GM12878 (cell line): ENCODE measurements at regions not wholly inside any gene's neighbourhood (a gene's known extent, or its start where the extent isn't known, plus 50 kb on each side); places are given as distances from the start of the nearest gene placed in this dataset.
"Not testable (repeated sequence)": the region's sequence is repeated elsewhere in the genome, so short reads cannot be mapped to it uniquely, and the experiment has no call there.

ENCODE experiments used
- ATAC-seq: fragments of 200-7000 bp; cut with Tn5 transposase; 3 replicates; pipeline ENCODE4 v1.9.1; 2020; ENCODE audit warnings: mild to moderate bottlenecking, moderate library complexity
- BruUV-seq: library from RNA; stranded (reverse); fragments of 400-500 nt; replicated peaks from 2 replicates; lab custom pipeline; 2021; lab: Mats Ljungman, UMichigan
- CTCF ChIA-PET: fragments of 300-600 bp; sonication (Branson Sonifier 250); formaldehyde crosslinking; extraction: SDS; loops from one replicate; lab custom pipeline; 2021; ENCODE audit warnings: inconsistent platforms; lab: Yijun Ruan, JAX
- POLR2A ChIA-PET: fragments of 350-600 bp; formaldehyde crosslinking; extraction: SDS; loops from one replicate; lab custom pipeline; 2021; ENCODE audit warnings: inconsistent platforms; lab: Charles Lee
- RAD21 ChIA-PET: fragments of 300-600 bp; sonication (Branson Sonifier 250); formaldehyde crosslinking; loops from one replicate; lab custom pipeline; 2023; ENCODE audit warnings: antibody characterized with exemption; ENCODE audit not compliant: unreplicated experiment; lab: Charles Lee
- SMC1A ChIA-PET: fragments of 300-600 bp; sonication (Branson Sonifier 250); formaldehyde crosslinking; loops from one replicate; lab custom pipeline; 2023; ENCODE audit not compliant: unreplicated experiment, uncharacterized antibody; lab: Charles Lee
- DNase-seq: peaks from one replicate; pipeline ENCODE4 v3.0.0-alpha.2; 2011; ENCODE audit warnings: low read depth, low spot score
- FAIRE-seq: peaks from 3 replicates; lab custom pipeline; 2011; peaks lifted over from hg19 to GRCh38; lab: Jason Lieb, UNC
- H2AFZ ChIP-seq: 2 replicates; pipeline ENCODE4 v1.6.0; 2011; ENCODE audit warnings: low read depth, low read length, control low read depth; ENCODE audit not compliant: control insufficient read depth
- H3K27ac ChIP-seq: 2 replicates; pipeline ENCODE4 v1.5.1; 2011; ENCODE audit warnings: control low read depth; ENCODE audit not compliant: control insufficient read depth, insufficient read depth
- H3K27me3 ChIP-seq, 2 experiments: replicated peaks in 1 of 2; 2 replicates each; pipeline versions ENCODE4 v1.6.0 to v1.6.1; 2011; ENCODE audit warnings: low read length in 1 of 2; ENCODE audit not compliant: control insufficient read depth in 2 of 2, insufficient read depth in 2 of 2
- H3K36me3 ChIP-seq, 2 experiments: 2 replicates each; pipeline ENCODE4 v1.5.1; 2011; ENCODE audit warnings: low read length in 1 of 2; ENCODE audit not compliant: control insufficient read depth in 2 of 2, insufficient read depth in 2 of 2
- H3K4me1 ChIP-seq: 2 replicates; pipeline ENCODE4 v1.6.1; 2011; ENCODE audit warnings: mild to moderate bottlenecking, low read length, moderate library complexity, mixed read lengths; ENCODE audit not compliant: control insufficient read depth, insufficient read depth
- H3K4me2 ChIP-seq: 2 replicates; pipeline ENCODE4 v1.6.0; 2011; ENCODE audit warnings: control low read depth; ENCODE audit not compliant: control insufficient read depth, insufficient read depth
- H3K4me3 ChIP-seq: fragments of 200-600 bp; sonication (generic); 2 replicates; pipeline ENCODE4 v1.5.1; 2016
- H3K79me2 ChIP-seq: 2 replicates; pipeline ENCODE4 v1.6.0; 2011; ENCODE audit warnings: low read length; ENCODE audit not compliant: control insufficient read depth, insufficient read depth
- H3K9ac ChIP-seq: 2 replicates; pipeline ENCODE4 v1.8.0; 2011; ENCODE audit warnings: low read length, control low read depth, mixed read lengths; ENCODE audit not compliant: control insufficient read depth, insufficient read depth
- H3K9me3 ChIP-seq: replicated peaks from 3 replicates; pipeline ENCODE4 v1.5.1; 2011; ENCODE audit warnings: mild to moderate bottlenecking, low read length; ENCODE audit not compliant: control insufficient read depth, insufficient read depth
- H4K20me1 ChIP-seq: 2 replicates; pipeline ENCODE4 v1.6.0; 2011; ENCODE audit not compliant: control insufficient read depth, insufficient read depth
- ATF7 ChIP-seq: fragments of 450-650 bp; IDR thresholded peaks from 2 replicates; pipeline ENCODE4 v1.6.1; 2016; ENCODE audit warnings: low read depth, mild to moderate bottlenecking
- FOS ChIP-seq: IDR thresholded peaks from 3 replicates; pipeline ENCODE4 v1.6.1; 2011; ENCODE audit warnings: borderline replicate concordance; ENCODE audit not compliant: insufficient read length; ENCODE audit errors: extremely low read depth
- RAD21 ChIP-seq: IDR thresholded peaks from 2 replicates; pipeline ENCODE4 v1.6.1; 2011; ENCODE audit warnings: mild to moderate bottlenecking, low read depth, low read length, moderate library complexity; ENCODE audit not compliant: insufficient read depth
- WGBS: methylation state at CpG from one replicate; pipeline ENCODE4 v1.1.6; 2016; ENCODE audit warnings: low lambda C conversion rate; ENCODE audit not compliant: insufficient replicate concordance, insufficient coverage; ENCODE audit errors: missing lambda C conversion rate; 5-methylcytosine and 5-hydroxymethylcytosine counted together
- in situ Hi-C: fragments of 300-500 bp; cut with MboI; formaldehyde crosslinking; loops from 9 replicates; pipeline ENCODE4 v1.14.3; 2018; ENCODE audit warnings: mixed read lengths
- intact Hi-C: fragments of 100-400 bp; cut with micrococcal nuclease; formaldehyde crosslinking; loops from one replicate; pipeline ENCODE4 v1.14.2; 2022; ENCODE audit not compliant: unreplicated experiment
- TF ChIP-seq, protein P1 (sequence below), 3 experiments: IDR thresholded peaks in 2 of 3; conservative IDR thresholded peaks in 1 of 3; 2 replicates each; pipeline ENCODE4 v1.5.1; 2011; ENCODE audit warnings: low read depth in 3 of 3, low read length in 3 of 3, mild to moderate bottlenecking in 3 of 3, control low read depth in 2 of 3, moderate library complexity in 2 of 3, inconsistent platforms in 1 of 3, mixed read lengths in 1 of 3; ENCODE audit not compliant: control insufficient read depth in 2 of 3, insufficient read depth in 1 of 3; ENCODE audit errors: extremely low read depth in 1 of 3

DNA sequence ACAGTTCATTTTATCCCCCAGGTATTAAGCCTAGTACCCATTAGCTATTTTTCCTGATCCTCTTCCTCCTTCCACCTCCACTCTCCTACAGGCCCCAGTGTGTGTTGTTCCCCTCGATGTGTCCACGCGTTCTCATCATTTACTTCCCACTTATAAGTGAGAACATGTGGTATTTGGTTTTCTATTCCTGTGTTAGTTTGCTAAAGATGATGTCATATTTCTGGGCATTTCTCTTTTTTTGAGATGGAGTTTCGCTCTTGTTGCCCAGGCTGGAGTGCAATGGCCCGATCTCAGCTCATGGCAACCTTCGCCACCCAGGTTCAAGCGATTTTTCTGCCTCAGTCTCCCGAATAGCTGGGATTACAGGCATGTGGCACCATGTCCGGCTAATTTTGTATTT, 934.0 kb downstream of the TRAM1L1 start:
- H3K4me2 ChIP-seq, H4K20me1 ChIP-seq, H3K4me3 ChIP-seq, H3K9me3 ChIP-seq, H2AFZ ChIP-seq, intact Hi-C loops, in situ Hi-C loops, ATAC-seq, RAD21 ChIA-PET, H3K4me1 ChIP-seq, H3K79me2 ChIP-seq, DNase-seq, BruUV-seq, H3K27ac ChIP-seq, POLR2A ChIA-PET, H3K9ac ChIP-seq, H3K27me3 ChIP-seq, CTCF ChIA-PET, H3K36me3 ChIP-seq, FAIRE-seq: not testable (repeated sequence)
- SMC1A ChIA-PET, result interaction anchor here (0.6 to 0.7 kb wide), 2 partner anchors 433 to 1323 kb away, joined by 3 read pairs; no protein-coding TSS in a partner anchor
- peak; percentile 38; the same call in 1 of the 2 replicates for TF ChIP-seq ATF7
- TF ChIP-seq, all 136 proteins: peak for 1; not testable (repeated sequence) for 135
- 45% methylated on average over 9 of the region's 9 CpGs for WGBS

- H3K4me2 ChIP-seq, result no peak overlapping the region
- ATAC-seq (peak; percentile 55), FAIRE-seq (no peak), DNase-seq (no peak)
- RAD21 ChIA-PET, result interaction anchor here (1.3 kb wide), 1 partner anchor 12 kb away, joined by 3 read pairs; no protein-coding TSS in a partner anchor
- no peaks in the 10 kb centered on the region for H3K27me3 ChIP-seq
- in situ Hi-C loops, result no loop called here
- SMC1A ChIA-PET, result interaction anchor here (1.3 kb wide), 1 partner anchor 9 kb away, joined by 5 read pairs; no protein-coding TSS in a partner anchor
- H3K9me3 ChIP-seq, result no peaks in the 10 kb centered on the region
- H3K79me2 ChIP-seq, result no peaks in the 10 kb centered on the region
- no peaks in the 10 kb centered on the region for H3K4me1 ChIP-seq
- intact Hi-C loops, result no loop called here
- H3K9ac ChIP-seq, result no peak overlapping the region
- no peak overlapping the region for H2AFZ ChIP-seq
- H3K4me3 ChIP-seq, result no peak overlapping the region
- no peaks in the 10 kb centered on the region for H4K20me1 ChIP-seq
- no TSS peak for BruUV-seq
- H3K36me3 ChIP-seq, result no peaks in the 10 kb centered on the region
- H3K27ac ChIP-seq, result no peak overlapping the region
- 24% methylated on average over 1 of the region's 1 CpG for WGBS
- POLR2A ChIA-PET, result interaction anchor here (1.1 kb wide), 1 partner anchor 89 kb away, joined by 3 read pairs; no protein-coding TSS in a partner anchor
- CTCF ChIA-PET, result interaction anchor here (0.6 to 1.2 kb wide), 4 partner anchors 94 to 915 kb away, joined by 3 to 4 read pairs (median 3); no protein-coding TSS in a partner anchor
- TF ChIP-seq, protein P1, sequence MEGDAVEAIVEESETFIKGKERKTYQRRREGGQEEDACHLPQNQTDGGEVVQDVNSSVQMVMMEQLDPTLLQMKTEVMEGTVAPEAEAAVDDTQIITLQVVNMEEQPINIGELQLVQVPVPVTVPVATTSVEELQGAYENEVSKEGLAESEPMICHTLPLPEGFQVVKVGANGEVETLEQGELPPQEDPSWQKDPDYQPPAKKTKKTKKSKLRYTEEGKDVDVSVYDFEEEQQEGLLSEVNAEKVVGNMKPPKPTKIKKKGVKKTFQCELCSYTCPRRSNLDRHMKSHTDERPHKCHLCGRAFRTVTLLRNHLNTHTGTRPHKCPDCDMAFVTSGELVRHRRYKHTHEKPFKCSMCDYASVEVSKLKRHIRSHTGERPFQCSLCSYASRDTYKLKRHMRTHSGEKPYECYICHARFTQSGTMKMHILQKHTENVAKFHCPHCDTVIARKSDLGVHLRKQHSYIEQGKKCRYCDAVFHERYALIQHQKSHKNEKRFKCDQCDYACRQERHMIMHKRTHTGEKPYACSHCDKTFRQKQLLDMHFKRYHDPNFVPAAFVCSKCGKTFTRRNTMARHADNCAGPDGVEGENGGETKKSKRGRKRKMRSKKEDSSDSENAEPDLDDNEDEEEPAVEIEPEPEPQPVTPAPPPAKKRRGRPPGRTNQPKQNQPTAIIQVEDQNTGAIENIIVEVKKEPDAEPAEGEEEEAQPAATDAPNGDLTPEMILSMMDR (IDR thresholded peaks at IDR 0.05 in 2 of 3, conservative IDR thresholded peaks at IDR 0.05 in 1 of 3; ENCODE audit: control insufficient read depth in 2 of 3, extremely low read depth in 1 of 3, insufficient read depth in 1 of 3, low read depth in 3 of 3, low read length in 3 of 3), result peak in 1 of 3 experiments; percentile 41; a peak in 1 of 6 replicates
- TF ChIP-seq FOS (no peak), RAD21 (peak; percentile 46)
Measured at GRCh38 chr4:116150152-116150551, 935.2 kb downstream of the TRAM1L1 start.
